Esophagus squamous epithelium (tissue), 4 donors: ENCODE measurements at regions not wholly inside any gene's neighbourhood (a gene's known extent, or its start where the extent isn't known, plus 50 kb on each side); places are given as distances from the start of the nearest gene placed in this dataset.

Experiments used
- POLR2A ChIP-seq, 4 donors: fragments of 450-650 bp; IDR thresholded peaks; one replicate each; pipeline ENCODE4 v1.6.1; 2017; ENCODE audit warnings: antibody characterized with exemption in 4 of 4, mild to moderate bottlenecking in 4 of 4, moderate library complexity in 3 of 4
- TF ChIP-seq, protein P1 (sequence below), 6 experiments: fragments of 450-650 bp in 4 of 6; fragments of 200-600 bp in 2 of 6; sonication (generic) in 2 of 6; IDR thresholded peaks; one replicate each; pipeline ENCODE4 v1.5.1; 2016 to 2019; ENCODE audit warnings: antibody characterized with exemption in 6 of 6, mild to moderate bottlenecking in 4 of 6, moderate library complexity in 4 of 6

GRCh38 chr3:18247776-18248310 lies 177.3 kb downstream of the SATB1 start:
- TF ChIP-seq, protein P1, sequence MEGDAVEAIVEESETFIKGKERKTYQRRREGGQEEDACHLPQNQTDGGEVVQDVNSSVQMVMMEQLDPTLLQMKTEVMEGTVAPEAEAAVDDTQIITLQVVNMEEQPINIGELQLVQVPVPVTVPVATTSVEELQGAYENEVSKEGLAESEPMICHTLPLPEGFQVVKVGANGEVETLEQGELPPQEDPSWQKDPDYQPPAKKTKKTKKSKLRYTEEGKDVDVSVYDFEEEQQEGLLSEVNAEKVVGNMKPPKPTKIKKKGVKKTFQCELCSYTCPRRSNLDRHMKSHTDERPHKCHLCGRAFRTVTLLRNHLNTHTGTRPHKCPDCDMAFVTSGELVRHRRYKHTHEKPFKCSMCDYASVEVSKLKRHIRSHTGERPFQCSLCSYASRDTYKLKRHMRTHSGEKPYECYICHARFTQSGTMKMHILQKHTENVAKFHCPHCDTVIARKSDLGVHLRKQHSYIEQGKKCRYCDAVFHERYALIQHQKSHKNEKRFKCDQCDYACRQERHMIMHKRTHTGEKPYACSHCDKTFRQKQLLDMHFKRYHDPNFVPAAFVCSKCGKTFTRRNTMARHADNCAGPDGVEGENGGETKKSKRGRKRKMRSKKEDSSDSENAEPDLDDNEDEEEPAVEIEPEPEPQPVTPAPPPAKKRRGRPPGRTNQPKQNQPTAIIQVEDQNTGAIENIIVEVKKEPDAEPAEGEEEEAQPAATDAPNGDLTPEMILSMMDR (IDR thresholded peaks at IDR 0.05), result no peak
- TF ChIP-seq POLR2A (IDR thresholded peaks at IDR 0.05), result no peak
